IMR-90 (cell line): ENCODE measurements at regions not wholly inside any gene's neighbourhood (a gene's known extent, or its start where the extent isn't known, plus 50 kb on each side); places are given as distances from the start of the nearest gene placed in this dataset.

Experiments
- CEBPB ChIP-seq: IDR thresholded peaks from 2 replicates; pipeline ENCODE4 v1.6.1; 2012; ENCODE audit warnings: low read depth, low read length, improper control_type of control experiment
- CTCF ChIP-seq: conservative IDR thresholded peaks from 2 replicates; pipeline ENCODE4 v1.5.1; 2012; ENCODE audit warnings: mild to moderate bottlenecking, low read depth, low read length, improper control_type of control experiment
- MAZ ChIP-seq: IDR thresholded peaks from 2 replicates; pipeline ENCODE4 v1.6.1; 2012; ENCODE audit warnings: low read depth, mild to moderate bottlenecking, low read length, improper control_type of control experiment, moderate library complexity, borderline replicate concordance
- NFE2L2 ChIP-seq: fragments of 150-350 bp; IDR thresholded peaks from 2 replicates; pipeline ENCODE4 v1.6.1; 2016; ENCODE audit warnings: low read depth, mild to moderate bottlenecking, low read length
- POLR2A ChIP-seq: IDR thresholded peaks from 2 replicates; pipeline ENCODE4 v1.6.1; 2012; ENCODE audit warnings: mild to moderate bottlenecking, low read depth, low read length
- RAD21 ChIP-seq: IDR thresholded peaks from 2 replicates; pipeline ENCODE4 v1.6.1; 2012; ENCODE audit warnings: low read length, improper control_type of control experiment
- RFX5 ChIP-seq: IDR thresholded peaks from 2 replicates; pipeline ENCODE4 v1.8.0; 2012; ENCODE audit warnings: low read depth, mild to moderate bottlenecking, low read length, moderate library complexity
- SMC3 ChIP-seq: fragments of 150-350 bp; IDR thresholded peaks from 2 replicates; pipeline ENCODE4 v1.6.1; 2016; ENCODE audit warnings: low read depth, mild to moderate bottlenecking, antibody characterized with exemption, low read length, moderate library complexity
- USF2 ChIP-seq: fragments of 150-350 bp; IDR thresholded peaks from 2 replicates; pipeline ENCODE4 v1.6.1; 2017; ENCODE audit warnings: mild to moderate bottlenecking, antibody characterized with exemption, low read length, low read depth

GRCh38 chr13:56697011-56697410 is 443.7 kb upstream of the PRR20A start:
- TF ChIP-seq CEBPB, result no peak
- no peak for TF ChIP-seq POLR2A
- no peak for TF ChIP-seq USF2
- TF ChIP-seq CTCF, result no peak
- TF ChIP-seq SMC3, result no peak
- TF ChIP-seq RAD21, result no peak
- TF ChIP-seq RFX5, result no peak
- TF ChIP-seq NFE2L2, result no peak
- TF ChIP-seq MAZ, result no peak
